IMR-90 (cell line): ENCODE measurements at regions not wholly inside any gene's neighbourhood (a gene's known extent, or its start where the extent isn't known, plus 50 kb on each side); places are given as distances from the start of the nearest gene placed in this dataset.

Experiments
- ATAC-seq: fragments of 200-7000 bp; cut with Tn5 transposase; 2 replicates; pipeline ENCODE4 v1.9.1; 2020; ENCODE audit warnings: low read depth, mild to moderate bottlenecking, moderate library complexity
- BruUV-seq: library from RNA; stranded (reverse); fragments of 400-500 nt; replicated peaks from 2 replicates; lab custom pipeline; 2021; lab: Mats Ljungman, UMichigan
- CTCF ChIA-PET: fragments of 300-600 bp; formaldehyde crosslinking; extraction: SDS; loops from one replicate; lab custom pipeline; 2021; ENCODE audit warnings: antibody characterized with exemption; lab: Yijun Ruan, JAX
- POLR2A ChIA-PET: fragments of 300-600 bp; sonication (Branson Sonifier 250); formaldehyde crosslinking; loops from one replicate; lab custom pipeline; 2022; ENCODE audit warnings: antibody characterized with exemption; ENCODE audit not compliant: unreplicated experiment; lab: Charles Lee
- DNase-seq: peaks from one replicate; pipeline ENCODE4 v3.0.0; 2013
- H2AFZ ChIP-seq: replicated peaks from 2 replicates; pipeline ENCODE3; 2013; ENCODE audit warnings: low read length, mild to moderate bottlenecking; ENCODE audit not compliant: poor library complexity
- H2AK5ac ChIP-seq: 2 replicates; pipeline ENCODE4 v1.6.1; 2013; ENCODE audit warnings: low read depth, low read length, inconsistent platforms
- H2AK9ac ChIP-seq: replicated peaks from 2 replicates; pipeline ENCODE3; 2013; ENCODE audit warnings: mild to moderate bottlenecking, low read depth, low read length, moderate library complexity; ENCODE audit not compliant: poor library complexity
- H2BK120ac ChIP-seq: 2 replicates; pipeline ENCODE4 v1.6.1; 2013; ENCODE audit warnings: low read depth, low read length, inconsistent platforms
- H2BK15ac ChIP-seq: 3 replicates; pipeline ENCODE4 v1.6.1; 2013; ENCODE audit warnings: low read depth, low read length, inconsistent platforms
- H2BK20ac ChIP-seq: 2 replicates; pipeline ENCODE4 v1.6.1; 2013; ENCODE audit warnings: low read depth, mild to moderate bottlenecking, inconsistent platforms, low read length, moderate library complexity
- H2BK5ac ChIP-seq: 2 replicates; pipeline ENCODE4 v1.6.1; 2013; ENCODE audit warnings: mild to moderate bottlenecking, low read depth, low read length, inconsistent platforms; ENCODE audit not compliant: poor library complexity, severe bottlenecking
- H3K14ac ChIP-seq: replicated peaks from 2 replicates; pipeline ENCODE4 v1.6.1; 2013; ENCODE audit warnings: low read depth, low read length, inconsistent platforms
- H3K18ac ChIP-seq: 2 replicates; pipeline ENCODE4 v1.6.1; 2013; ENCODE audit warnings: low read depth, low read length, control low read depth
- H3K23ac ChIP-seq: 2 replicates; pipeline ENCODE4 v1.6.1; 2013; ENCODE audit warnings: low read depth, low read length, inconsistent platforms
- H3K27ac ChIP-seq: 2 replicates; pipeline ENCODE4 v1.5.1; 2013; ENCODE audit warnings: mild to moderate bottlenecking, control low read depth, low read length; ENCODE audit not compliant: insufficient read depth
- H3K27me3 ChIP-seq: 2 replicates; pipeline ENCODE4 v1.6.1; 2013; ENCODE audit warnings: low read length; ENCODE audit not compliant: control insufficient read depth, insufficient read depth
- H3K36me3 ChIP-seq: 2 replicates; pipeline ENCODE4 v1.6.1; 2013; ENCODE audit warnings: low read length, mixed read lengths; ENCODE audit not compliant: control insufficient read depth, insufficient read depth
- H3K4ac ChIP-seq: 2 replicates; pipeline ENCODE4 v1.6.1; 2013; ENCODE audit warnings: low read depth, low read length, inconsistent platforms
- H3K4me1 ChIP-seq: 2 replicates; pipeline ENCODE4 v1.6.1; 2013; ENCODE audit warnings: low read length, mixed read lengths; ENCODE audit not compliant: control insufficient read depth, insufficient read depth
- H3K4me2 ChIP-seq: 2 replicates; pipeline ENCODE4 v1.6.1; 2013; ENCODE audit warnings: low read depth, mild to moderate bottlenecking, control low read depth, low read length, moderate library complexity
- H3K4me3 ChIP-seq: 2 replicates; pipeline ENCODE4 v1.5.1; 2013; ENCODE audit warnings: low read depth, mild to moderate bottlenecking, control low read depth, low read length, moderate library complexity; ENCODE audit not compliant: insufficient read depth
- H3K56ac ChIP-seq: 2 replicates; pipeline ENCODE4 v1.6.1; 2013; ENCODE audit warnings: low read length, inconsistent platforms; ENCODE audit not compliant: insufficient read depth; ENCODE audit errors: extremely low read depth
- H3K79me1 ChIP-seq, 2 experiments: 2 replicates each; pipeline ENCODE4 v1.6.1; 2013; ENCODE audit warnings: low read length in 2 of 2, inconsistent platforms in 1 of 2, low read depth in 1 of 2
- H3K9ac ChIP-seq: 2 replicates; pipeline ENCODE4 v1.6.1; 2013; ENCODE audit warnings: low read depth, low read length, control low read depth
- H3K9me1 ChIP-seq: 2 replicates; pipeline ENCODE4 v1.6.1; 2013; ENCODE audit warnings: low read length, inconsistent platforms; ENCODE audit not compliant: insufficient read depth
- H3K9me3 ChIP-seq: 2 replicates; pipeline ENCODE4 v1.6.1; 2013; ENCODE audit warnings: low read length; ENCODE audit not compliant: control insufficient read depth, insufficient read depth
- H4K20me1 ChIP-seq: 2 replicates; pipeline ENCODE4 v1.6.1; 2013; ENCODE audit warnings: low read length, inconsistent platforms; ENCODE audit not compliant: insufficient read depth
- H4K5ac ChIP-seq: 2 replicates; pipeline ENCODE4 v1.6.1; 2013; ENCODE audit warnings: mild to moderate bottlenecking, low read depth, low read length, control low read depth
- H4K8ac ChIP-seq, 2 experiments: 2 replicates each; pipeline ENCODE4 v1.6.1; 2013; ENCODE audit warnings: low read depth in 2 of 2, low read length in 2 of 2, control low read depth in 1 of 2, inconsistent platforms in 1 of 2
- H4K91ac ChIP-seq: 2 replicates; pipeline ENCODE4 v1.6.1; 2013; ENCODE audit warnings: low read depth, low read length, inconsistent platforms; ENCODE audit not compliant: insufficient read depth
- BHLHE40 ChIP-seq: fragments of 150-350 bp; IDR thresholded peaks from 2 replicates; pipeline ENCODE4 v1.6.1; 2016; ENCODE audit warnings: mild to moderate bottlenecking, low read depth, low read length
- CEBPB ChIP-seq: IDR thresholded peaks from 2 replicates; pipeline ENCODE4 v1.6.1; 2012; ENCODE audit warnings: low read depth, low read length, improper control_type of control experiment
- CHD1 ChIP-seq: IDR thresholded peaks from 2 replicates; pipeline ENCODE4 v1.6.1; 2012; ENCODE audit warnings: low read depth, low read length, improper control_type of control experiment
- FOS ChIP-seq: fragments of 150-350 bp; IDR thresholded peaks from 2 replicates; pipeline ENCODE4 v1.6.1; 2016; ENCODE audit warnings: low read depth, low read length
- MAFK ChIP-seq: IDR thresholded peaks from 2 replicates; pipeline ENCODE4 v1.6.1; 2012; ENCODE audit warnings: low read depth, low read length, improper control_type of control experiment
- MXI1 ChIP-seq: IDR thresholded peaks from 2 replicates; pipeline ENCODE4 v1.6.1; 2012; ENCODE audit warnings: low read depth, mild to moderate bottlenecking, low read length, moderate library complexity, borderline replicate concordance
- NFE2L2 ChIP-seq: fragments of 150-350 bp; IDR thresholded peaks from 2 replicates; pipeline ENCODE4 v1.6.1; 2016; ENCODE audit warnings: low read depth, mild to moderate bottlenecking, low read length
- POLR2A ChIP-seq: IDR thresholded peaks from 2 replicates; pipeline ENCODE4 v1.6.1; 2012; ENCODE audit warnings: mild to moderate bottlenecking, low read depth, low read length
- RCOR1 ChIP-seq: IDR thresholded peaks from 2 replicates; pipeline ENCODE4 v1.6.1; 2012; ENCODE audit warnings: mild to moderate bottlenecking, low read length, improper control_type of control experiment; ENCODE audit not compliant: insufficient replicate concordance
- USF2 ChIP-seq: fragments of 150-350 bp; IDR thresholded peaks from 2 replicates; pipeline ENCODE4 v1.6.1; 2017; ENCODE audit warnings: mild to moderate bottlenecking, antibody characterized with exemption, low read length, low read depth
- WGBS, 2 experiments: methylation state at CpG; one replicate each; pipeline versions ENCODE4 v1.1.5 to v1.1.7; 2013; ENCODE audit warnings: missing lambda C conversion rate in 2 of 2; ENCODE audit not compliant: insufficient read length in 1 of 2; ENCODE audit errors: extremely low coverage in 2 of 2; 5-methylcytosine and 5-hydroxymethylcytosine counted together
- dilution Hi-C: fragments of 300-500 bp; cut with HindIII; formaldehyde crosslinking; loops from one replicate; pipeline ENCODE4 v1.14.3; 2018; ENCODE audit warnings: low sequenced_read_pairs; ENCODE audit not compliant: unreplicated experiment
- in situ Hi-C: fragments of 300-500 bp; cut with MboI; formaldehyde crosslinking; loops from 3 replicates; pipeline ENCODE4 v1.14.3; 2019; ENCODE audit warnings: low sequenced_read_pairs, inconsistent platforms, mixed read lengths
- intact Hi-C: fragments of 100-400 bp; cut with micrococcal nuclease; formaldehyde crosslinking; loops from 2 replicates; pipeline ENCODE4 v1.10.0; 2022
- TF ChIP-seq, protein P1 (sequence below): conservative IDR thresholded peaks from 2 replicates; pipeline ENCODE4 v1.5.1; 2012; ENCODE audit warnings: mild to moderate bottlenecking, low read depth, low read length, improper control_type of control experiment

DNA sequence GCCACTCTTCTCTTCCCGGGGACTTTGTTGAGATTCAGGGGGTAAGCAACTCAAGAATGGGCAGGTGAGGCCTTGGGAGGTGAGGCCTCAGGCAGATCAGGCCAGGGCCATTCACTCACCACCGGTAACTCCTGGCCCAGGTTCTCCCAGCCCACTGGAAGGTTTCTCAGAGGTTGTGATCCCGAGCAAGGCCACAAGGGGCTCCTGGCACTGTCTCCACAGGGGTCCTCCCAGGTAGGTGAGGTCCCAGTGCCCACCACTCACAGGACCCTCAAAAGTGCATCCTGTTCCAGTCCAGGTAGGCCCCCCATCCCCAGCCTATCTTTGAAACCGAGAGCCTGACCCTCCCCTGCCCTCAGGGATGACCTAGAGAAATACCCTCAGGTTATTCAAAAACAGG lies 236.1 kb downstream of the BUB3 start:
- Histone ChIP-seq H2AK9ac (no peak overlapping the region), H2BK20ac (no peak overlapping the region), H4K5ac (no peak overlapping the region), H3K9ac (no peak overlapping the region), H2BK5ac (no peak overlapping the region), H3K56ac (no peak overlapping the region), H3K36me3 (no peaks in the 10 kb centered on the region), H3K79me1 (no peaks in the 10 kb centered on the region), H4K8ac (no peak overlapping the region), H3K23ac (no peak overlapping the region), H2AK5ac (no peak overlapping the region), H3K14ac (no peak overlapping the region), H3K27me3 (no peaks in the 10 kb centered on the region), H4K20me1 (no peaks in the 10 kb centered on the region), H3K9me1 (no peaks in the 10 kb centered on the region), H3K4me1 (no peaks in the 10 kb centered on the region), H2BK15ac (no peak overlapping the region), H3K4me3 (no peak overlapping the region), H3K4me2 (no peak overlapping the region), H4K91ac (no peak overlapping the region), H3K4ac (no peak overlapping the region), H2BK120ac (no peak overlapping the region), H2AFZ (no peak overlapping the region), H3K18ac (no peak overlapping the region), H3K27ac (no peak overlapping the region), H3K9me3 (peaks cover 23% of the 10 kb centered on the region)
- intact Hi-C loops, result no loop called here
- ATAC-seq, result no peak
- no peak for TF ChIP-seq RCOR1
- no peak for TF ChIP-seq CEBPB
- TF ChIP-seq CHD1, result no peak
- no peak for TF ChIP-seq MXI1
- no peak for TF ChIP-seq BHLHE40
- TF ChIP-seq NFE2L2, result no peak
- TF ChIP-seq FOS, result no peak
- no peak for TF ChIP-seq USF2
- no peak for TF ChIP-seq POLR2A
- TF ChIP-seq, protein P1, sequence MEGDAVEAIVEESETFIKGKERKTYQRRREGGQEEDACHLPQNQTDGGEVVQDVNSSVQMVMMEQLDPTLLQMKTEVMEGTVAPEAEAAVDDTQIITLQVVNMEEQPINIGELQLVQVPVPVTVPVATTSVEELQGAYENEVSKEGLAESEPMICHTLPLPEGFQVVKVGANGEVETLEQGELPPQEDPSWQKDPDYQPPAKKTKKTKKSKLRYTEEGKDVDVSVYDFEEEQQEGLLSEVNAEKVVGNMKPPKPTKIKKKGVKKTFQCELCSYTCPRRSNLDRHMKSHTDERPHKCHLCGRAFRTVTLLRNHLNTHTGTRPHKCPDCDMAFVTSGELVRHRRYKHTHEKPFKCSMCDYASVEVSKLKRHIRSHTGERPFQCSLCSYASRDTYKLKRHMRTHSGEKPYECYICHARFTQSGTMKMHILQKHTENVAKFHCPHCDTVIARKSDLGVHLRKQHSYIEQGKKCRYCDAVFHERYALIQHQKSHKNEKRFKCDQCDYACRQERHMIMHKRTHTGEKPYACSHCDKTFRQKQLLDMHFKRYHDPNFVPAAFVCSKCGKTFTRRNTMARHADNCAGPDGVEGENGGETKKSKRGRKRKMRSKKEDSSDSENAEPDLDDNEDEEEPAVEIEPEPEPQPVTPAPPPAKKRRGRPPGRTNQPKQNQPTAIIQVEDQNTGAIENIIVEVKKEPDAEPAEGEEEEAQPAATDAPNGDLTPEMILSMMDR, result no peak
- no peak for TF ChIP-seq MAFK
- in situ Hi-C loops, result no loop called here
- no peak for DNase-seq
- WGBS, 2 experiments, result 47% methylated on average over 2 of the region's 4 CpGs; no CpG with 5 or more reads in 1 of the 2 experiments
- dilution Hi-C loops, result no loop called here
- POLR2A ChIA-PET, result no interaction called here
- CTCF ChIA-PET, result no interaction called here
- BruUV-seq, result no TSS peak
